Prostate gland (tissue), 2 donors: ENCODE measurements at regions not wholly inside any gene's neighbourhood (a gene's known extent, or its start where the extent isn't known, plus 50 kb on each side); places are given as distances from the start of the nearest gene placed in this dataset.

Experiments
- DNase-seq: peaks from one replicate; pipeline ENCODE4 v3.0.0-alpha.2; 2019; ENCODE audit warnings: low spot score
- H3K27ac ChIP-seq, 2 donors: fragments of 200-600 bp; sonication (generic); 2 replicates each; pipeline ENCODE4 v1.5.1; 2017 to 2019
- H3K27me3 ChIP-seq: fragments of 200-600 bp; sonication (generic); replicated peaks from 2 replicates; pipeline ENCODE4 v1.5.1; 2019; ENCODE audit not compliant: insufficient read depth
- H3K36me3 ChIP-seq, 2 donors: fragments of 200-600 bp; sonication (generic); 1 replicate in 1 of 2; 2 replicates in 1 of 2; pipeline versions ENCODE4 v1.5.1 to v1.8.1; 2017 to 2019
- H3K4me1 ChIP-seq: fragments of 200-600 bp; sonication (generic); replicated peaks from 2 replicates; pipeline ENCODE4 v1.5.1; 2019
- H3K4me3 ChIP-seq, 2 donors: fragments of 200-600 bp; sonication (generic); 2 replicates each; pipeline ENCODE4 v1.5.1; 2017 to 2019
- H3K9me3 ChIP-seq: fragments of 200-600 bp; sonication (generic); 2 replicates; pipeline ENCODE4 v1.5.1; 2017
- POLR2A ChIP-seq: fragments of 450-650 bp; IDR thresholded peaks from one replicate; pipeline ENCODE4 v1.6.1; 2016; ENCODE audit warnings: antibody characterized with exemption, mild to moderate bottlenecking
- POLR2AphosphoS5 ChIP-seq: sonication (generic); formaldehyde crosslinking; IDR thresholded peaks from one replicate; pipeline ENCODE4 v1.6.1; 2017; ENCODE audit warnings: antibody characterized with exemption
- WGBS: methylation state at CpG from one replicate; pipeline ENCODE4 v1.1.5; 2018; 5-methylcytosine and 5-hydroxymethylcytosine counted together
- intact Hi-C: fragments of 100-400 bp; cut with DNase I; formaldehyde crosslinking; loops from one replicate; pipeline ENCODE4 v1.14.2; 2022
- TF ChIP-seq, protein P1 (sequence below), 4 experiments: fragments of 200-600 bp in 2 of 4; fragments of 450-650 bp in 2 of 4; sonication (generic) in 2 of 4; IDR thresholded peaks; 1 replicate in 3 of 4; 2 replicates in 1 of 4; pipeline ENCODE4 v1.5.1; 2016 to 2019; ENCODE audit warnings: antibody characterized with exemption in 4 of 4, mild to moderate bottlenecking in 2 of 4, moderate library complexity in 2 of 4

DNA sequence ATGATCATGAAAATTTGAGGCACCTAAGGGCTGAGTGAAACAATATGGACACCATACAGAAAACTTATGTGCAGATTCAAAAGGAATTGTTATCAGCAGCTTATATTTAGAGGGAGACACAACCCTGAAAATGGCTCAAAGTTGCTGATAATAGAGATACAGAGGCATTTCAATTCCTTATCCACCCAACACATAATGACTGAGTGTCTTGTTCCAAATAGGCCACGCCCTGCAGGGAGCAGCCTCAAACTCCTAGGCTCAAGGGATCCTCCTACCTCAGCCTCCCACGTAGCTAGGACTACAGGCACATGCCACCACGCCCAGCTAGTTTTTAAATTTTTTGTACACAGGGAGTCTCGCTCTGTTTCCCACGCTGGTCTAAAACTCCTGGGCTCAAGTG is 79.0 kb downstream of the LBH start:
- H3K36me3 ChIP-seq, result no peaks in the 10 kb centered on the region
- TF ChIP-seq POLR2AphosphoS5, result no peak
- TF ChIP-seq, protein P1, sequence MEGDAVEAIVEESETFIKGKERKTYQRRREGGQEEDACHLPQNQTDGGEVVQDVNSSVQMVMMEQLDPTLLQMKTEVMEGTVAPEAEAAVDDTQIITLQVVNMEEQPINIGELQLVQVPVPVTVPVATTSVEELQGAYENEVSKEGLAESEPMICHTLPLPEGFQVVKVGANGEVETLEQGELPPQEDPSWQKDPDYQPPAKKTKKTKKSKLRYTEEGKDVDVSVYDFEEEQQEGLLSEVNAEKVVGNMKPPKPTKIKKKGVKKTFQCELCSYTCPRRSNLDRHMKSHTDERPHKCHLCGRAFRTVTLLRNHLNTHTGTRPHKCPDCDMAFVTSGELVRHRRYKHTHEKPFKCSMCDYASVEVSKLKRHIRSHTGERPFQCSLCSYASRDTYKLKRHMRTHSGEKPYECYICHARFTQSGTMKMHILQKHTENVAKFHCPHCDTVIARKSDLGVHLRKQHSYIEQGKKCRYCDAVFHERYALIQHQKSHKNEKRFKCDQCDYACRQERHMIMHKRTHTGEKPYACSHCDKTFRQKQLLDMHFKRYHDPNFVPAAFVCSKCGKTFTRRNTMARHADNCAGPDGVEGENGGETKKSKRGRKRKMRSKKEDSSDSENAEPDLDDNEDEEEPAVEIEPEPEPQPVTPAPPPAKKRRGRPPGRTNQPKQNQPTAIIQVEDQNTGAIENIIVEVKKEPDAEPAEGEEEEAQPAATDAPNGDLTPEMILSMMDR (IDR thresholded peaks at IDR 0.05), result no peak
- TF ChIP-seq POLR2A, result no peak
- H3K9me3 ChIP-seq, result no peaks in the 10 kb centered on the region
- intact Hi-C loops, result no loop called here
- H3K27ac ChIP-seq, result no peak overlapping the region
- 96% methylated on average over 5 of the region's 5 CpGs for WGBS
- no peak for DNase-seq
- H3K27me3 ChIP-seq, result no peaks in the 10 kb centered on the region
- no peak overlapping the region for H3K4me3 ChIP-seq
- no peaks in the 10 kb centered on the region for H3K4me1 ChIP-seq

GRCh38 chr2:30310955-30311354 is 79.6 kb downstream of the LBH start:
- no peaks in the 10 kb centered on the region for H3K27me3 ChIP-seq
- WGBS, result 69% methylated on average over 5 of the region's 5 CpGs

DNA sequence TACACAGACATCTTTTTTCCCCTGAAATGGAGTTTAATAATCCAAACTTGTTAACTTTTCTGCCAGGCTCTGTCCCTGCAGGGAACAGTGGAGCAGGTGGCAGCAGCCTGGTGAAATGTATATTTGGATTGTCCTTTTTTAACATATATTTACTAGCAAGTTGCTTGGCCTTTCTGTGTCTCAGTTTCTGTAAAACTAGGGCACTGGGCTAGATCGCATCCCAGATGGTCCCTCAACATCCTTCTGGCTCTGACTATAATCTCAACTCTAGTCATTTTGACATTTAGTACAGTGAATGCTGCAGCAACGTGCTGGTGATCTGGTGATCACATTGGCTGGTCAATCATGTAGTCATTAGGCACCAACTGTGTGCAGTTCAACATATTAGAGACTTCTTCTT is 80.4 kb downstream of the LBH start:
- WGBS, result 85% methylated on average over 2 of the region's 2 CpGs
- Histone ChIP-seq H3K4me1 (no peaks in the 10 kb centered on the region), H3K27me3 (no peaks in the 10 kb centered on the region), H3K4me3 (no peak overlapping the region), H3K36me3 (no peaks in the 10 kb centered on the region), H3K9me3 (no peaks in the 10 kb centered on the region), H3K27ac (no peak overlapping the region)
- TF ChIP-seq, protein P1 (IDR thresholded peaks at IDR 0.05), result no peak
- TF ChIP-seq POLR2AphosphoS5 (no peak), POLR2A (no peak)
- intact Hi-C loops, result no loop called here
- no peak for DNase-seq

More at GRCh38 chr2:30310955-30311354, 79.6 kb downstream of the LBH start:
- H3K9me3 ChIP-seq, result no peaks in the 10 kb centered on the region
- H3K4me1 ChIP-seq, result no peaks in the 10 kb centered on the region
- H3K36me3 ChIP-seq, result no peaks in the 10 kb centered on the region
- TF ChIP-seq POLR2A, result no peak
- no peak for TF ChIP-seq POLR2AphosphoS5
- TF ChIP-seq, protein P1 (IDR thresholded peaks at IDR 0.05), result no peak
- no peak overlapping the region for H3K4me3 ChIP-seq
- H3K27ac ChIP-seq, result no peak overlapping the region
- no peak for DNase-seq
- intact Hi-C loops, result no loop called here

- Histone ChIP-seq H3K4me3 (no peak overlapping the region), H3K4me1 (no peaks in the 10 kb centered on the region), H3K9me3 (no peaks in the 10 kb centered on the region), H3K36me3 (no peaks in the 10 kb centered on the region), H3K27me3 (no peaks in the 10 kb centered on the region), H3K27ac (no peak overlapping the region)
- 100% methylated on average over 1 of the region's 1 CpG for WGBS
- DNase-seq, result no peak
- TF ChIP-seq, protein P1 (IDR thresholded peaks at IDR 0.05), result no peak
- TF ChIP-seq POLR2AphosphoS5 (no peak), POLR2A (no peak)
- intact Hi-C loops, result no loop called here
These were observed 81.6 kb downstream of the LBH start for GRCh38 chr2:30312916-30313315.

GRCh38 chr2:30314981-30315380 is 83.6 kb downstream of the LBH start:
- no peaks in the 10 kb centered on the region for H3K9me3 ChIP-seq
- WGBS, result 91% methylated on average over 3 of the region's 3 CpGs
- H3K4me3 ChIP-seq, result no peak overlapping the region
- no peak for DNase-seq
- no peaks in the 10 kb centered on the region for H3K36me3 ChIP-seq
- no peak overlapping the region for H3K27ac ChIP-seq
- H3K4me1 ChIP-seq, result no peaks in the 10 kb centered on the region
- no peak for TF ChIP-seq POLR2A
- TF ChIP-seq, protein P1 (IDR thresholded peaks at IDR 0.05), result no peak
- no peak for TF ChIP-seq POLR2AphosphoS5
- intact Hi-C loops, result no loop called here
- H3K27me3 ChIP-seq, result no peaks in the 10 kb centered on the region
